ENCODE measurements at regions not wholly inside any gene's neighbourhood (a gene's known extent, or its start where the extent isn't known, plus 50 kb on each side); places are given as distances from the start of the nearest gene placed in this dataset.

- Histone ChIP-seq H3K27me3 (ENCODE audit: insufficient read depth, low read length) (peaks cover 6% of the 10 kb centered on the region), H2AFZ (ENCODE audit: low read length) (no peak overlapping the region), H3K27ac (ENCODE audit: low read depth, low read length, poor library complexity, severe bottlenecking) (no peak overlapping the region)
Measured at GRCh38 chr6:37561361-37561760, 61.7 kb upstream of the CCDC167 start.

DNA sequence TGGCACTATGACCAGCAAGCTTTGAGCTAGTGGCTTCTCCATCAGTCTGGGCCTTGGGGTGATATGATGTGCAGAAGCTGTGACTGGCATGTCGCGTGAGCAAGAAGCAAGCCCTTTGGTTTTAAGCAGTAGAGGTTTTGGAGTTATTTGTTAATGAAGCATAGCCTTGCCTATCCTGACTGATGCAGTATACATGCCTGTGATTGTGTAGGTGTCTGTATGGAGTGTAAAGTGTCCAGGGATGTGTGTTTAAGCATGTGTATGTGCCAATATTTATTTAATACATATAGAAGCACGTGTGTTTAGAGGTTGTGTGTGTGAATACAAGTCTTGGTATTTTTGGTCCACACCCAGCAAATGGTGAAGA, 61.0 kb upstream of the CCDC167 start:
- Histone ChIP-seq H3F3A (ENCODE audit: insufficient read depth, low read length) (no peaks in the 10 kb centered on the region), H3K4me1 (ENCODE audit: insufficient read depth, low read length, severe bottlenecking) (peaks cover under 1% of the 10 kb centered on the region), H4K20me1 (ENCODE audit: insufficient read depth, low read length) (no peaks in the 10 kb centered on the region), H3K36me3 (ENCODE audit: insufficient read depth, low read length) (no peaks in the 10 kb centered on the region), H3K9me2 (ENCODE audit: low read depth, low read length) (no peaks in the 10 kb centered on the region), H2AFZ (ENCODE audit: low read length) (no peak overlapping the region), H3K27ac (ENCODE audit: low read depth, low read length, poor library complexity, severe bottlenecking) (no peak overlapping the region), H3K27me3 (ENCODE audit: insufficient read depth, low read length) (peaks cover 6% of the 10 kb centered on the region), H3K9me3 (ENCODE audit: low read length) (no peaks in the 10 kb centered on the region), H3K79me2 (ENCODE audit: insufficient read depth, low read length) (no peaks in the 10 kb centered on the region), H3K9ac (ENCODE audit: low read length) (no peak overlapping the region), H3K4me3 (ENCODE audit: low read depth, low read length, poor library complexity, severe bottlenecking) (no peak overlapping the region), H3K4me2 (ENCODE audit: low read length) (no peak overlapping the region)
- TF ChIP-seq, protein P1, sequence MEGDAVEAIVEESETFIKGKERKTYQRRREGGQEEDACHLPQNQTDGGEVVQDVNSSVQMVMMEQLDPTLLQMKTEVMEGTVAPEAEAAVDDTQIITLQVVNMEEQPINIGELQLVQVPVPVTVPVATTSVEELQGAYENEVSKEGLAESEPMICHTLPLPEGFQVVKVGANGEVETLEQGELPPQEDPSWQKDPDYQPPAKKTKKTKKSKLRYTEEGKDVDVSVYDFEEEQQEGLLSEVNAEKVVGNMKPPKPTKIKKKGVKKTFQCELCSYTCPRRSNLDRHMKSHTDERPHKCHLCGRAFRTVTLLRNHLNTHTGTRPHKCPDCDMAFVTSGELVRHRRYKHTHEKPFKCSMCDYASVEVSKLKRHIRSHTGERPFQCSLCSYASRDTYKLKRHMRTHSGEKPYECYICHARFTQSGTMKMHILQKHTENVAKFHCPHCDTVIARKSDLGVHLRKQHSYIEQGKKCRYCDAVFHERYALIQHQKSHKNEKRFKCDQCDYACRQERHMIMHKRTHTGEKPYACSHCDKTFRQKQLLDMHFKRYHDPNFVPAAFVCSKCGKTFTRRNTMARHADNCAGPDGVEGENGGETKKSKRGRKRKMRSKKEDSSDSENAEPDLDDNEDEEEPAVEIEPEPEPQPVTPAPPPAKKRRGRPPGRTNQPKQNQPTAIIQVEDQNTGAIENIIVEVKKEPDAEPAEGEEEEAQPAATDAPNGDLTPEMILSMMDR (IDR thresholded peaks at IDR 0.05; ENCODE audit: low read length): no peak
- no peak for TF ChIP-seq EZH2 (IDR thresholded peaks at IDR 0.05; ENCODE audit: borderline replicate concordance, low read length)

More at GRCh38 chr6:37561361-37561760, 61.7 kb upstream of the CCDC167 start:
- H3K9me3 ChIP-seq (ENCODE audit: low read length): no peaks in the 10 kb centered on the region
- peaks cover 5% of the 10 kb centered on the region for H3K4me1 ChIP-seq (ENCODE audit: insufficient read depth, low read length, severe bottlenecking)
- H3K4me2 ChIP-seq (ENCODE audit: low read length): no peak overlapping the region
- no peaks in the 10 kb centered on the region for H3K79me2 ChIP-seq (ENCODE audit: insufficient read depth, low read length)
- H3K9ac ChIP-seq (ENCODE audit: low read length): no peak overlapping the region
- no peaks in the 10 kb centered on the region for H4K20me1 ChIP-seq (ENCODE audit: insufficient read depth, low read length)
- TF ChIP-seq, protein P1 (IDR thresholded peaks at IDR 0.05; ENCODE audit: low read length): no peak
- TF ChIP-seq EZH2 (IDR thresholded peaks at IDR 0.05; ENCODE audit: borderline replicate concordance, low read length): no peak
- no peaks in the 10 kb centered on the region for H3F3A ChIP-seq (ENCODE audit: insufficient read depth, low read length)
- no peaks in the 10 kb centered on the region for H3K36me3 ChIP-seq (ENCODE audit: insufficient read depth, low read length)
- no peak overlapping the region for H3K4me3 ChIP-seq (ENCODE audit: low read depth, low read length, poor library complexity, severe bottlenecking)
- no peaks in the 10 kb centered on the region for H3K9me2 ChIP-seq (ENCODE audit: low read depth, low read length)

DNA sequence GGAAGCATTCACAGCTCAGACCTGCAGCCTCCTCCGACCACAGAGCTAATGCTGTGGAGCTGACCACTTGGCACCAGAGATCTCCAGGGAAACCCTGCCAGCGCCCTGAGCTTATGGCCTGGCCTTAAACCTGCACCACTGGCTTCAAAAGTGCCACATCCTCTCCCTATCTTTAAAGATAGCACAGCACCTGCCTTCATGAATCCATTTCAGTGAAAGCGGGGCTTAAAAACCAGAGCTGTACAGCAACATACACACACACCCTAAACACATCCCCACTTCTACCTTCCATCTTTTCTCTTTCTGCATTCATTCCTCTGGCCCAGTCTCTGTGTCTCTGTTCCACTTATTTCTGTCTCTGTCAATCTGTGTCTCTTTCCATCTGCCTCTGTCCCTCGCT, 59.8 kb upstream of the CCDC167 start:
- Histone ChIP-seq H3K9me3 (ENCODE audit: low read length) (no peaks in the 10 kb centered on the region), H3K79me2 (ENCODE audit: insufficient read depth, low read length) (no peaks in the 10 kb centered on the region), H3K36me3 (ENCODE audit: insufficient read depth, low read length) (no peaks in the 10 kb centered on the region), H3K27ac (ENCODE audit: low read depth, low read length, poor library complexity, severe bottlenecking) (no peak overlapping the region), H3K4me1 (ENCODE audit: insufficient read depth, low read length, severe bottlenecking) (no peaks in the 10 kb centered on the region), H3K4me3 (ENCODE audit: low read depth, low read length, poor library complexity, severe bottlenecking) (no peak overlapping the region), H3K4me2 (ENCODE audit: low read length) (no peak overlapping the region), H3K27me3 (ENCODE audit: insufficient read depth, low read length) (peaks cover 6% of the 10 kb centered on the region), H4K20me1 (ENCODE audit: insufficient read depth, low read length) (no peaks in the 10 kb centered on the region), H3F3A (ENCODE audit: insufficient read depth, low read length) (no peaks in the 10 kb centered on the region), H2AFZ (ENCODE audit: low read length) (no peak overlapping the region), H3K9me2 (ENCODE audit: low read depth, low read length) (no peaks in the 10 kb centered on the region), H3K9ac (ENCODE audit: low read length) (no peak overlapping the region)
- TF ChIP-seq, protein P1 (IDR thresholded peaks at IDR 0.05; ENCODE audit: low read length): no peak
- TF ChIP-seq EZH2 (IDR thresholded peaks at IDR 0.05; ENCODE audit: borderline replicate concordance, low read length): no peak
